Adrenal gland (tissue), 5 donors: ENCODE measurements at regions not wholly inside any gene's neighbourhood (a gene's known extent, or its start where the extent isn't known, plus 50 kb on each side); places are given as distances from the start of the nearest gene placed in this dataset.

Source experiments
- POLR2A ChIP-seq, 2 donors: fragments of 450-650 bp; IDR thresholded peaks; one replicate each; pipeline ENCODE4 v1.6.1; 2017; ENCODE audit warnings: antibody characterized with exemption in 2 of 2, mild to moderate bottlenecking in 2 of 2, moderate library complexity in 1 of 2
- TF ChIP-seq, protein P1 (sequence below), 6 experiments: fragments of 450-650 bp in 4 of 6; fragments of 200-600 bp in 2 of 6; sonication (generic) in 1 of 6; IDR thresholded peaks; 1 replicate in 5 of 6; 2 replicates in 1 of 6; pipeline versions ENCODE4 v1.5.1 to v1.8.0; 2016 to 2021; ENCODE audit warnings: antibody characterized with exemption in 6 of 6, mild to moderate bottlenecking in 2 of 6, moderate library complexity in 1 of 6
- donor health status: DM: no; HTN: no; CAD: no.

- no peak for TF ChIP-seq POLR2A (IDR thresholded peaks at IDR 0.05)
- TF ChIP-seq, protein P1, sequence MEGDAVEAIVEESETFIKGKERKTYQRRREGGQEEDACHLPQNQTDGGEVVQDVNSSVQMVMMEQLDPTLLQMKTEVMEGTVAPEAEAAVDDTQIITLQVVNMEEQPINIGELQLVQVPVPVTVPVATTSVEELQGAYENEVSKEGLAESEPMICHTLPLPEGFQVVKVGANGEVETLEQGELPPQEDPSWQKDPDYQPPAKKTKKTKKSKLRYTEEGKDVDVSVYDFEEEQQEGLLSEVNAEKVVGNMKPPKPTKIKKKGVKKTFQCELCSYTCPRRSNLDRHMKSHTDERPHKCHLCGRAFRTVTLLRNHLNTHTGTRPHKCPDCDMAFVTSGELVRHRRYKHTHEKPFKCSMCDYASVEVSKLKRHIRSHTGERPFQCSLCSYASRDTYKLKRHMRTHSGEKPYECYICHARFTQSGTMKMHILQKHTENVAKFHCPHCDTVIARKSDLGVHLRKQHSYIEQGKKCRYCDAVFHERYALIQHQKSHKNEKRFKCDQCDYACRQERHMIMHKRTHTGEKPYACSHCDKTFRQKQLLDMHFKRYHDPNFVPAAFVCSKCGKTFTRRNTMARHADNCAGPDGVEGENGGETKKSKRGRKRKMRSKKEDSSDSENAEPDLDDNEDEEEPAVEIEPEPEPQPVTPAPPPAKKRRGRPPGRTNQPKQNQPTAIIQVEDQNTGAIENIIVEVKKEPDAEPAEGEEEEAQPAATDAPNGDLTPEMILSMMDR (IDR thresholded peaks at IDR 0.05): no peak
Observed at GRCh38 chr6:49332781-49333180, 130.3 kb downstream of the MMUT start.
